Muscle layer of duodenum (tissue), 2 donors: ENCODE measurements at regions not wholly inside any gene's neighbourhood (a gene's known extent, or its start where the extent isn't known, plus 50 kb on each side); places are given as distances from the start of the nearest gene placed in this dataset.

Experiments used
- H3K27ac ChIP-seq: one replicate; pipeline ENCODE4 v1.7.0; 2013; ENCODE audit warnings: mild to moderate bottlenecking, low read length
- H3K27me3 ChIP-seq: one replicate; pipeline ENCODE4 v1.7.0; 2013; ENCODE audit warnings: low read depth, mild to moderate bottlenecking, control low read depth, low read length
- H3K36me3 ChIP-seq, 2 donors: one replicate each; pipeline ENCODE4 v1.7.0; 2013; ENCODE audit warnings: low read length in 2 of 2, control low read depth in 1 of 2, mild to moderate bottlenecking in 1 of 2; ENCODE audit not compliant: insufficient read depth in 2 of 2, control insufficient read depth in 1 of 2
- H3K4me1 ChIP-seq, 2 donors: one replicate each; pipeline ENCODE4 v1.7.0; 2013; ENCODE audit warnings: low read length in 2 of 2, mild to moderate bottlenecking in 2 of 2, control low read depth in 1 of 2, moderate library complexity in 1 of 2; ENCODE audit not compliant: insufficient read depth in 2 of 2, control insufficient read depth in 1 of 2
- H3K4me3 ChIP-seq, 2 donors: one replicate each; pipeline ENCODE4 v1.7.0; 2013; ENCODE audit warnings: low read length in 2 of 2, low read depth in 1 of 2, mild to moderate bottlenecking in 1 of 2
- H3K9me3 ChIP-seq, 2 donors: one replicate each; pipeline ENCODE4 v1.7.0; 2013; ENCODE audit warnings: low read length in 2 of 2, control low read depth in 1 of 2, mild to moderate bottlenecking in 1 of 2; ENCODE audit not compliant: control insufficient read depth in 1 of 2
- donor health status: healthy.

DNA sequence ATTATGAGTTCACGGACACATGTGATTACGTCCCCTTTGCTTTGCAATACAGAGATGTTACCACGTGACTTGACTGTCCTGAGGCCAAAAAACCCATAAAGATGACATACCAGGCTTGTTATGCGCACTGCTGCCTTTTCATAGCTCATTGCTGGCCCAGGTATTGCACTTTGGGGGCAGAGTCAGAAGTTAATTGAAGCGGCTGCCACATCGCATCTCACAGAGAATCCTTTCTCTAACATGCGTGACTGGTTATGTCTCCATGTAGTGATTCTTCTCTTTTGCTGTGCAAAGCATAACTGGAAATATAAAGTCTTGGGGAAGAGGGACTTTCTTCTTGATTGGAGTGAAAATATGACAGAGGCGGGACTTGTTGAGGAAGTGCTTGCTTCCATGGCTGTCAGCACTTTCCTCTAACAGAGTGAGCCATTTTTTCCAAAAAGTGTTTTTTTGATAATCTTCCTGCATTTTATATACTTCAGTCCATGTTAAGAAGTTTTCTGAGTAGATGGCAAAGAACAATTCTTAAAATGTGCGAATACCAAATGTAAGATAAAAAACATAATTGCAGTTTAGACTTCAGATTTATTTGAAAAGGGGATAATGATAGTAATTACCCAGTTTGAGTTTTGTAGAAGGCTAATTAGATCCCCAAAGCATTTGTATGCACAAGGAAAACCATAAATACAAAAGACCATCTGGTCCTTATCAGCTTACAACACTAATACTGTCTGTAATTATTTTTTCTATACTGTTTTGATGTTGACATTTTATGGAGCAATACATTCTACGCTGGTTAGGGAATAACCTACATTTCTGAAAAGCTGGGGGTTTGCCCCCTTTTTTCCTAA lies 324.6 kb upstream of the MTNR1B start:
- no peaks in the 10 kb centered on the region for H3K27me3 ChIP-seq
- H3K27ac ChIP-seq: no peak overlapping the region
- no peaks in the 10 kb centered on the region for H3K36me3 ChIP-seq

DNA sequence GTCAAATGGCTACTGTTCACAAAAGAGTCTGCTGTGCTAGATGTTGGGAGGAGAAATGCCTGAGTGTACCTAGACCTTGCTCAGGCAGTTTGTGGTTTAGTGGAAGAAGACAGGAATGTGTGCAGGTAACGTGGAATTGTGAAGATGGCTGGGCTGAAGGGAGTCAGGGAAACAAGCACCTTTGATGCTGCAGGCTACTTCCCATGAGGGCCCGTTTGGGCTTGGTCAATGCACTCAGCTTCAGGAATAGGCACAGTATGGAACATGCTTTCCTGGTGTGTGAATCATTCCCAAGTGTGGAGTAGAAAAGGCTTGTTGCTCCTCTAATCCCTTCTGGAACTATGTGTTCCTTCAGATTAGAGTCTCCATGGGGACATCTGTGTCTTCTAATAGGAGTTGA lies 318.3 kb upstream of the MTNR1B start:
- H3K36me3 ChIP-seq: no peaks in the 10 kb centered on the region

More for the DNA sequence above, 324.6 kb upstream of the MTNR1B start:
- no peaks in the 10 kb centered on the region for H3K4me1 ChIP-seq
- no peaks in the 10 kb centered on the region for H3K9me3 ChIP-seq
- H3K4me3 ChIP-seq: no peak overlapping the region

DNA sequence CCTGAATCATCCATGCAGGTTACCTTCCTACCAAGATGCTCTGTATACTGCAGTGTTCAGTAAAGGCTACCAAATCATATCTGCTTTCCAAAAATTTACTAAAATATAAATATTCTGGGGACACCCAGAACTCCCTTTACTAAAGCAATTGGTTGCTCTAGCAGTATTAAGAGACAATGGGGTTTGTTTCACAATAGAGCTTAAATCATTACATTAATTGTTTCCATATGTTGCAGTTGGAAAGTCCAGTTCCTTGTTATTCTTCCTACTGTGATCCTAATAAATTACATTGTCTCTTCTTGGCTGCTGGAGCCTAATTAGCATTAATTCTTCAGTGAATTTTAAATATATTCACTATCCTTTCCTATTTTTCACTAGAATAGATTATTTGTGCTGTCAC lies 316.0 kb upstream of the MTNR1B start:
- no peaks in the 10 kb centered on the region for H3K36me3 ChIP-seq
- no peak overlapping the region for H3K4me3 ChIP-seq
- H3K27ac ChIP-seq: no peak overlapping the region
- H3K9me3 ChIP-seq: no peaks in the 10 kb centered on the region
- no peaks in the 10 kb centered on the region for H3K27me3 ChIP-seq
- no peaks in the 10 kb centered on the region for H3K4me1 ChIP-seq

More for the DNA sequence above, 318.3 kb upstream of the MTNR1B start:
- no peak overlapping the region for H3K27ac ChIP-seq
- no peaks in the 10 kb centered on the region for H3K27me3 ChIP-seq
- H3K9me3 ChIP-seq: no peaks in the 10 kb centered on the region
- H3K4me3 ChIP-seq: no peak overlapping the region
- no peaks in the 10 kb centered on the region for H3K4me1 ChIP-seq

DNA sequence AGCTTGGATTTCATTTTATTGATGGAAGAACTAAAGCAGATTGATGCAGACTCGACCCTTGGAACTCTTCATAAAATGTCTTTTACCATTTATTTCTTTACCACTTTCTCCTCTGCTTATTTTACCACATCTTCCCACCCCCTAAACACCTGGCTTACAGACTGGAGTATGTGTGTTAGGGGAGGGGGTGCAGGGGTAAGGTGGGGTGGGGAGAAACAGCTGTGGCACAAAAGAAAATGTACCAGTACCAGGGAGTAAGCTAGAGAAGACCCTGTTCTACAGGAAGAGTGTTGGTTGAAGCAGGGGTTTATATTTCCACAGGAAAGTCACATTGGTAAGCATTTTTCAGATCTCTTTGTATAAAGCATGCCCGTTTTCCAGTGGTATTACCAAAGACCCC lies 312.7 kb upstream of the MTNR1B start:
- Histone ChIP-seq H3K36me3 (no peaks in the 10 kb centered on the region), H3K9me3 (no peaks in the 10 kb centered on the region), H3K27me3 (no peaks in the 10 kb centered on the region), H3K4me3 (no peak overlapping the region), H3K27ac (no peak overlapping the region), H3K4me1 (no peaks in the 10 kb centered on the region)

DNA sequence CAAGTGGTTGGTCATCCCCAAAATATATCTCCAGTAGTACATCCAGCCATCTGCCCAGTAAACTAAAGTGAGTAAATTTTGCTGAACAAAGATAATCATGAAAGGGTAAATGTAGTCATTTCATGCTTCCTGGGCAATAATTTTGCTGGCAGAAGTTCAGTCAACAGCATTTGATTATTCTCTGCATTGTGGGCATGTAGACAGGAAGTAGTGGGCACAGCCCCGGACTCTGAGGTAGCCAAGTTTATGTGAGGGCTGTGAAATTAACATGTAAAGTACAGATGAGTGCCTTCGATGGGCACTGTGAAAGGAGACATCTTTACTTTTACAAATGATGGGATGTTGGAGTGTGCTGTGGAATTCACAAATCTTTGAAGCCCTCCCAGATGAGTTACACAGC lies 312.2 kb upstream of the MTNR1B start:
- Histone ChIP-seq H3K4me1 (no peaks in the 10 kb centered on the region), H3K27ac (no peak overlapping the region), H3K36me3 (no peaks in the 10 kb centered on the region), H3K9me3 (no peaks in the 10 kb centered on the region), H3K27me3 (no peaks in the 10 kb centered on the region), H3K4me3 (no peak overlapping the region)

DNA sequence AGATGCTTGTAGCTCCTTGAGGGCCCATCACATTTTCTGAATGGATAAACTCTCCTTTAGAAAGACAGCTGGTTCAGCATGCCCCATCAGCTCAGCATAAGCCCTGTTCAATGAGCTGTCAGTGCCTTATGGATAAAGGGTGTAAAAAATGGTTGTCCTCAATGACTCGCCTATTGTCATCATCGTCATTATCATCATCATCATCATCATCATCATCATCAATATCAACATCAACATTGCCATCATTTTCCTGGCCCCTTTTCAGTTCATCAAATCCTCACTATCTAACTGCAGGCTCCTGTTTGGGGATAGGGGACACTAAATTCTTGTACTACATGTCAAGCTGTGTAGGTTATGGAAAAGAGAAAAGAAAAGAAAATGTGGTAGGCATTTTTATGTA lies 310.7 kb upstream of the MTNR1B start:
- no peak overlapping the region for H3K4me3 ChIP-seq
- no peaks in the 10 kb centered on the region for H3K36me3 ChIP-seq
- H3K27ac ChIP-seq: no peak overlapping the region
- H3K27me3 ChIP-seq: no peaks in the 10 kb centered on the region
- no peaks in the 10 kb centered on the region for H3K4me1 ChIP-seq
- no peaks in the 10 kb centered on the region for H3K9me3 ChIP-seq

DNA sequence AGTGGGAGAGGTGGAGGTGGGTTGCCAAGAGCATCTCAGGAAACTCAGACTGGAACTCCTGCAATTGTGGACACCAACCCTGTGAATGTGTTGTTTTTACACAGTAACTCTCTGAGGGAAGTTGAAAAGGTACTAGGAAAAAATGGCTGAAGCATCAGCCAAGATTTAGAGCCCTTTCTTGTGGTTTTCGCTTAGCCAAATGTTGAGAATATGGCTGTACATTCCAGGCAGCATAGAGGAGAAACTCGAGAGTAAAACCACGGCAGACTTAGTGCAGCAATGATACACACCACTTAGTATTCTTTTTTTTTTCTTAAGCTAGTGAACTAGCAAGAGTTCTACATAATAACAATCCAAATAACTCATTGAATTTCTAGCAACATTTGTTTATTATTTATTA lies 309.7 kb upstream of the MTNR1B start:
- Histone ChIP-seq H3K4me1 (no peaks in the 10 kb centered on the region), H3K9me3 (no peaks in the 10 kb centered on the region), H3K4me3 (no peak overlapping the region), H3K27ac (no peak overlapping the region), H3K36me3 (no peaks in the 10 kb centered on the region), H3K27me3 (no peaks in the 10 kb centered on the region)

DNA sequence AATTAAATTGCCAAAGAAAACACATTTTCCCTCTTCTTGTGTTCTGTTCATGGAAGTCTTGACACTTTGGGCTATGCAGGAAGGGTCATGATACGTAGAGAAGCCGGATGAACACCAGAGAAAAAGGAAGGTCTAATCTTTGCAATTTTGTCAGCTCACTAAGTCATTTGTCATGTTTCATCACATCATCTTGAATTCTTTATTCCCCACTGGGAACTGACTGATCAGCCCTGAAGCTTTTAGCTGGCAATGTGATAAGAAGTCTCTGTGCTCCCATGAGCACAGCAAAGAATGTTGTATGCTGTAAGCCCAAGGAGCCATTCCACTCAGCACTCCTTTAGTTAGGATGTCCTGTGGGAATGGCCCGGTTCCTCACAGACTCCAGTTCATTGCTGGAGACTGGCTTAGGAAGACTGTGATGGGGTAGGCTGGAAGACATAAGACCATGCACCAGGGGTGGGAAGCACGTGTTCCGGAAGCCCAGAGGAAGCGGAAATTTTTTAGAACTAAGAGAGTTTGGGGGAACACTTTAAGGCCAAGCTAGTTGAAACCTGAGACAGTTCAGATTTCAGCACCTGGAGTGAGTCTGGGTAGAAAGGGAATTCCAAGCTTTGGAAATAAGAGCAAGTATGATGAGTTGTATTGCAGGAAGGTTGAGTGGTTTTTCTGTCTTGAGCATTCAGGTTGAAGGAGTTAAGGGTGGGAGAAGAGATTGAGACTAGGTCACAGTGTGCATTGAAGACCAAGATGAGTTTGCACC lies 306.7 kb upstream of the MTNR1B start:
- Histone ChIP-seq H3K27me3 (no peaks in the 10 kb centered on the region), H3K4me3 (no peak overlapping the region), H3K9me3 (no peaks in the 10 kb centered on the region), H3K36me3 (no peaks in the 10 kb centered on the region), H3K4me1 (no peaks in the 10 kb centered on the region), H3K27ac (no peak overlapping the region)

DNA sequence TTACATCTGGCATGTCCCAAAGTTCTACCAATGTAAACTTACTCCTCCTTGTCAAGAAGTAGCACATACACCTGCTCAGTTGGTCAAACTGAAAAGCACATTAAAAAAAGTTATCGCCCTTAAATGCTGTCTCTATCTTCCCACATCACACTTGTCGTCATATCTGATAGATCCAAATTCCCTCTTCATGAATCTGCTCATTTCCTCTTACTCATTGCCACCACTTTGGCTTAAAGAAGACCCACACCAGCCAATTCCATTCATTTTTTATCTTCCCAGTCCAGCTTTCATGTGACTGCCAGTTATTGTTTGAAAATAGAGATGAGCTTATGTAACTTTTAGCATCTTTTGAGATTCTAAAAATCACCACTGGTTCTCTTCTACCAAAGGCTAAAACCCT lies 305.9 kb upstream of the MTNR1B start:
- Histone ChIP-seq H3K27ac (no peak overlapping the region), H3K9me3 (no peaks in the 10 kb centered on the region), H3K36me3 (no peaks in the 10 kb centered on the region), H3K4me3 (no peak overlapping the region), H3K4me1 (no peaks in the 10 kb centered on the region), H3K27me3 (no peaks in the 10 kb centered on the region)

DNA sequence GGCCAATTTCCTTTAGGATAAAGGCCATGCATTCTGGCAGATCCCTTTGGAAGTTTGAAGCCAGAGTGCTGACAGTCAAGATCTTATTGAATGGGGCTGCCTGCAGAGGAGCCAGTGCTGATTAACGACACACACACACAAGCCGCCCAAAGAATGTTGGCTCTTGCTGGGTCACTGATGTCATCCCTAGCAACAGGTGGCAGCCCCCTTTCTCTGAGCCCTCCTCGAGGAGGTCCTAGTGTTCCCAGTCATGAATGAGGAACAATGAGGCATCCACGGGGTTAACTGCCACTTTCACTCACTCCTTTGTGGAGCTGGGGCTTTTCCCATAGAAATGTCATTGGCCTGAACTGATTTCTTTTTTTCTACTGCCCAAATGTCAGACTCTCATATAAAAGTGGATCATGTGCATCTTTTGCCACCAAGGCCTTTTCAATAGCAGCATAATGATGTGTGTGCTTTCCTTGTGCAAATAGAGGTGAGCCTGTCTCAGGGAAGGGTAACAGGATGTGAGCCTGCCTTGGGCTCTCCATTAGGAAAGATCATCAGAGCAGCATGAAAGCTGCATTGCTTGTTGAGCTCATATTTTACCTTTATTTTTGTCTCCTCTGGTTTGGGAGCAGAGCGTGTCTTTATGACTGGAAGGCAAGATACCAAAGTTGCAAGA lies 301.8 kb upstream of the MTNR1B start:
- no peaks in the 10 kb centered on the region for H3K27me3 ChIP-seq
- no peaks in the 10 kb centered on the region for H3K4me1 ChIP-seq
- no peak overlapping the region for H3K27ac ChIP-seq
- H3K9me3 ChIP-seq: no peaks in the 10 kb centered on the region
- no peaks in the 10 kb centered on the region for H3K36me3 ChIP-seq
- H3K4me3 ChIP-seq: no peak overlapping the region

DNA sequence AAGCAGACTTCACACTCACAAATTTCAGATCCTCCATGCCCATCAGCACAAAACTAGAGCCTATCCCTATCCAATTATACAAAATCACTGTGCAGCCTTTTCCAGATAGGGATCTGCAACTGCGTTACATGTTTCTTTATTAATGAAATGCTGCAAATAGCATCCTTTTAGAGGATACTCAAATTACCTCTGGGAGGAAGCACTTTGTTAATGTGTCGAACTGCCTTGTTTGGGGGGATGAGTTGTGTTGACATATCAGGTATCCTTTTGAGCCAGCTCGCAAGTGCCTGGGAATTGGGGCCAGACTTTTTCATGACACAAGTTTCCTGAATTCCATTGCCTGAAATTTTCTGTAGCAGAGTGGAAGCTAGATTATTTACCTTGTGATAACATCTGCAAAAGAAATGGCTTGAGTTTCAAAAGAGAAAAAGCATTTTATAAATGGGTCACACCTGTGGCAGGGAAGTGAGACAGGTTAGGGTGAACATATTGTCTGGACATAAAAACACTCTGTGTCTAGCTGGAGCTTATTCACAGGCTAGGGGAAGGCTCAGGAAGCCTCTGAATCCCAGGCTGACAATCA lies 299.1 kb upstream of the MTNR1B start:
- H3K27me3 ChIP-seq: no peaks in the 10 kb centered on the region
- H3K9me3 ChIP-seq: no peaks in the 10 kb centered on the region
- H3K36me3 ChIP-seq: no peaks in the 10 kb centered on the region
- H3K4me3 ChIP-seq: no peak overlapping the region
- no peak overlapping the region for H3K27ac ChIP-seq
- H3K4me1 ChIP-seq: no peaks in the 10 kb centered on the region
